ENCODE measurements at regions not wholly inside any gene's neighbourhood (a gene's known extent, or its start where the extent isn't known, plus 50 kb on each side); places are given as distances from the start of the nearest gene placed in this dataset.
"Not testable (repeated sequence)": the region's sequence is repeated elsewhere in the genome, so short reads cannot be mapped to it uniquely, and the experiment has no call there.

DNA sequence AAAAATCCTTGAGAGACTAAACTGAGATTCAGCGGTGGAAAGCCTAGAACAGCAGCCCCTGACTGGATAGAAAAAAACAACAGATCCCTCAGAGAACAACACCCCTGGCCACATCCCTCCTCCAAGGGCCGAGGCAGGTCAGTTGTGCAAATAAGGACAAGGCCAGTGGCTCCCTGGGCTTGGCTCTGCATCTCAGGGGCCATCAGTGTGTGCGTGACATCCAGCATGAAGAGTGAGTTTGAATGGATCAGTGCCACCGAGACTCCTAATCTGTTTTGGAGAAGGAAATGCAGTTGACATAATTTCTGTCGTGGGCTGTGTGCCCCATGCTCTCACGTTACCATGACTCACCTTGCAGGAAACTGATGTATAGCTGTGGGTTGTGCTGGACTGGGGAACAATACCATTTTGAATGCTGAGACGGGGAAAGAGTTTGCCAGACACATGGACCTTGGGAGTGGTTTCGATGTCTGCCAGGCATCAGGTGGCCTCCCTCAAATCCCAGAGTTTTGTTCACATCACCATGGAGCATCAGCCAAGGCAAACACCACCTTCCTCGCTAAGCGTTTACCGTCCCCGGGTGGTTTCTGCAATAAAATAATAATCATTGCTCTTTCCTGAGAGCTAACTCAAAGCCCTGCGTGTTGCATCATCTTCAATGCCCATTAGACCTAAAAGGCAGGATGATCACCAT, 153.2 kb upstream of the FZD8 start:
- no peaks in the 10 kb centered on the region for H3K36me3 ChIP-seq
- no peaks in the 10 kb centered on the region; a peak in 1 of 22 replicates for H3K9me3 ChIP-seq (replicated peaks in 1 of 11)
- peak overlapping the region in 7 of 11 experiments; percentile 20 to 56 (median 51); a peak in 13 of 22 replicates for H3K4me2 ChIP-seq
- no peak overlapping the region for H3K9ac ChIP-seq
- no peaks in the 10 kb centered on the region for H3K27me3 ChIP-seq
- no peak overlapping the region for H3K4me3 ChIP-seq
- no peaks in the 10 kb centered on the region for H4K20me1 ChIP-seq
- TF ChIP-seq Cebpa-rat (IDR thresholded peaks at IDR 0.05) = no peak; a peak in 1 of 22 replicates
- H3K4me1 ChIP-seq = peaks cover 13 to 28% (median 23%) of the 10 kb centered on the region in 10 experiments
- peak overlapping the region in 4 of 11 experiments; percentile 2 to 22 (median 14); a peak in 3 of 22 replicates for H3K27ac ChIP-seq

DNA sequence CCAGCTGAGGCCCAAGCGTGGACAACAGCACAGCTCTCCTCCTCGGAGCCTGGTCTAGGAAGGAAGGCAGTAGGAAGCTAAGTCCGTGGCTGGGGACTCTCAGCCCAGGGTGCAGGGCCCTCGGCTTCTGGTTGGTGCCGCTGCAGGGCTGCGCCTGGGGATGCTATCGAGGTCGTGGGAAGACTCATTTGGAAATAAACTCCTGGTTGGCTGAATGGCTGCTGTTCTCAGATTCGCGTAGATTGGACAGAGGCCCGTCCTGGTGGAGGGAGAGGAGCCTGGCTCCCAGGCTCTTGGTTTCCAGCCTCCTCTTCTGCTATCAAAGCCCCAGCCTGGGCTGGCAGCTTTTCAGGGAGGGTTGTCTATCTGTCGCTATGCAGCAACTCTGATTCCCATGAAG, 152.6 kb upstream of the FZD8 start:
- peak overlapping the region in 5 of 11 experiments; percentile 27 to 56 (median 52); a peak in 10 of 22 replicates for H3K4me2 ChIP-seq
- peak overlapping the region in 4 of 11 experiments; percentile 2 to 22 (median 14); a peak in 3 of 22 replicates for H3K27ac ChIP-seq
- no peaks in the 10 kb centered on the region for H3K36me3 ChIP-seq
- no peaks in the 10 kb centered on the region for H3K27me3 ChIP-seq
- peaks cover 0 to under 1% (median 0%) of the 10 kb centered on the region in 11 experiments; a peak in 1 of 22 replicates for H3K9me3 ChIP-seq (replicated peaks in 1 of 11)
- H4K20me1 ChIP-seq = no peaks in the 10 kb centered on the region
- peaks cover 13 to 28% (median 23%) of the 10 kb centered on the region in 10 experiments for H3K4me1 ChIP-seq
- no peak overlapping the region for H3K9ac ChIP-seq
- H3K4me3 ChIP-seq = no peak overlapping the region
- TF ChIP-seq Cebpa-rat (IDR thresholded peaks at IDR 0.05) = no peak

DNA sequence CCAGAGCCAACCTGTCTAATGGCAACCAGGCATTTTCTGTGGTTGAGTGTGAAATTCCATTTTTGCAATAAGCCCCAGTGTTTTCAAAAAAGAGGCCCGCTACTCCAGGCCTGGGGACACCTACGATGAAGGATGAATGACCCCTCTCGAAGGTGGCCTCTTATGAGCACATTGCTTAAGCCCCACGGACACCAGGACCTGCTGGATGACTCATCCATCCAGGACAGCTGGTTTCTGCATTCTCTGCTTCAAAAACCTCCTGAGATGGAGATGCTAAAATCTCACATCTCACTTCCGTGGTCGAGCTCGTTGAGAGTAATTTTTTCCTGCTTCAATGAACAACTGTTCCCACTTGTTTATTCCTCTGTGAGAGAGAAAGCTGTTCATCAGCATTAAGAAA, 150.2 kb upstream of the FZD8 start:
- H3K9ac ChIP-seq = no peak overlapping the region
- peak overlapping the region in 1 of 11 experiments; percentile 20; a peak in 1 of 22 replicates for H3K27ac ChIP-seq
- H3K4me2 ChIP-seq = peak overlapping the region in 9 of 11 experiments; percentile 35 to 58 (median 51); a peak in 18 of 22 replicates
- no peak for TF ChIP-seq Cebpa-rat (IDR thresholded peaks at IDR 0.05)
- no peak overlapping the region for H3K4me3 ChIP-seq
- H4K20me1 ChIP-seq = no peaks in the 10 kb centered on the region
- no peaks in the 10 kb centered on the region for H3K27me3 ChIP-seq
- H3K4me1 ChIP-seq = peaks cover 13 to 28% (median 23%) of the 10 kb centered on the region in 10 experiments
- no peaks in the 10 kb centered on the region for H3K36me3 ChIP-seq
- peaks cover 19 to 25% (median 22%) of the 10 kb centered on the region in 11 experiments for H3K9me3 ChIP-seq (replicated peaks in 1 of 11)

DNA sequence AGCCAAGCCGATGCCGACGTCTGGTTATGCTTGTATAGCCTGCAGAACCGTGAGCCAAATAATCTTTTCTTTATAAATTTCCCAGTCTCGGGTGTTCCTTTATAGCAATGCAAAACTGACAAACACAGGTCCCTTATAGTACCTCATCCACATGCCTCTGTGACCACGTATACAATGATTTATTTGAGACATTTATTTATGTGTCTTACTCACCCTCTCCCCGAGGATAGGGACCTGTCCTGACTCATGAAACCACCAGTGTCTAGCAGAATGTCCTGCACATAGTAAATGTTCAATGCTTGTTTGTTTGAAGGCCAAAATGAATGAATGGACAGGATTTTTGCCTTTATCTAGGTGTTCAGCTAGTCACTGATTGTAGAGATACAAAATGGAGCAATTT, 147.9 kb upstream of the FZD8 start:
- no peaks in the 10 kb centered on the region for H4K20me1 ChIP-seq
- H3K27me3 ChIP-seq = no peaks in the 10 kb centered on the region
- no peak overlapping the region for H3K27ac ChIP-seq
- H3K36me3 ChIP-seq = no peaks in the 10 kb centered on the region
- H3K9ac ChIP-seq = no peak overlapping the region
- H3K4me3 ChIP-seq = no peak overlapping the region
- no peak for TF ChIP-seq Cebpa-rat (IDR thresholded peaks at IDR 0.05)
- peaks cover 36 to 44% (median 38%) of the 10 kb centered on the region in 11 experiments for H3K9me3 ChIP-seq (replicated peaks in 1 of 11)
- H3K4me2 ChIP-seq = no peak overlapping the region
- H3K4me1 ChIP-seq = peaks cover 4 to 22% (median 18%) of the 10 kb centered on the region in 10 experiments

DNA sequence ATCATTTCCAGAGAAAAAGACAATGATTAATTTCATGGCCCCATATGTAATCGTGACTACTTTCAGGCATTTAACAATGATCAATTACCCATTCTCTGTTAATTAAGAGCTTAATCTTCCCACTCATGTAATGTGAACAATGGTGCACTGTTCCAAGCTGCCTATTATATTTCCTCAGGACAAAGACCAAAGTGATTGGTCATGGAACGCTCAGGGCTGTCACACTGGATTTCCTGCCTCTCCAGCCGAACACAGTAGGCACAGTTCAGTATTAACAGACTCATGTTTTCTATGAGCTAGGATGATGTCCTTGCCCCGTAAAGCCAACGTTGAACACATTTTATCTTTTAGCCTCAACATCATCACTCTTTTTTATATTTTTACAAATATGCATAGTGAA, 142.7 kb upstream of the FZD8 start:
- H3K9me3 ChIP-seq (replicated peaks in 1 of 11) = peaks cover 36 to 50% (median 40%) of the 10 kb centered on the region in 11 experiments
- no peak overlapping the region for H3K9ac ChIP-seq
- no peaks in the 10 kb centered on the region for H3K36me3 ChIP-seq

DNA sequence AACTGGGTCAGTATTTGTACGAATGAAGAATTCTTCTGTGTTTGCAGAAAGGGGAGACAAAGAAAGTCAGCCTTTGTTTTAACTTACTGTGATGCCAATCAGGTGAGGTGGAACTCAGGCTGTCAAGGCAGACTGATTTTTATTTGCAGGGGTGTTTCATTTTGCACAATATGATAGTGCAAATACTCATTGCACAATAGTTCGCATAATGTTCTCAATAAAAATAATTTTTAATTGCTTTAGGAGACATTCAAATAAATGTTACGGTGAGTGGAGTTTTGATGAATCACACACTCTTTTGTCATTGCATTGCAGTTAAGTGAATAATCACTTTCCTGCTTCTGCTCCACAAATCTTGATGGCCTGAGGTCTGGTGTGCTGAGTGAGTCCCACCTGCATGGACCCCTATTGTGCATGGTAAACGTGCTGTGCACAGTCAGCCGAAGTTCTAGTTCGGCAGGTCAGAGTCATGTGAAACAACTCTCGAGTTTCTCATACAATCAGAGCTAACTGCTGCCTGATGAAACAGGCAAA, 141.3 kb upstream of the FZD8 start:
- Histone ChIP-seq H3K4me2 (no peak overlapping the region), H3K36me3 (no peaks in the 10 kb centered on the region), H3K9ac (no peak overlapping the region), H4K20me1 (no peaks in the 10 kb centered on the region), H3K27me3 (no peaks in the 10 kb centered on the region), H3K9me3 (replicated peaks in 1 of 11) (peaks cover 25 to 43% (median 32%) of the 10 kb centered on the region in 11 experiments), H3K4me3 (no peak overlapping the region), H3K27ac (no peak overlapping the region), H3K4me1 (peaks cover 9 to 16% (median 14%) of the 10 kb centered on the region in 10 experiments)
- peak in 2 of 11 experiments; percentile 17 to 28; a peak in 2 of 22 replicates for TF ChIP-seq Cebpa-rat (IDR thresholded peaks at IDR 0.05)

More for the DNA sequence above, 142.7 kb upstream of the FZD8 start:
- Histone ChIP-seq H3K4me3 (no peak overlapping the region), H4K20me1 (no peaks in the 10 kb centered on the region), H3K27me3 (no peaks in the 10 kb centered on the region), H3K4me2 (no peak overlapping the region), H3K27ac (no peak overlapping the region), H3K4me1 (peaks cover 0 to 3% (median under 1%) of the 10 kb centered on the region in 10 experiments; a peak in 4 of 20 replicates)
- TF ChIP-seq Cebpa-rat (IDR thresholded peaks at IDR 0.05) = no peak

DNA sequence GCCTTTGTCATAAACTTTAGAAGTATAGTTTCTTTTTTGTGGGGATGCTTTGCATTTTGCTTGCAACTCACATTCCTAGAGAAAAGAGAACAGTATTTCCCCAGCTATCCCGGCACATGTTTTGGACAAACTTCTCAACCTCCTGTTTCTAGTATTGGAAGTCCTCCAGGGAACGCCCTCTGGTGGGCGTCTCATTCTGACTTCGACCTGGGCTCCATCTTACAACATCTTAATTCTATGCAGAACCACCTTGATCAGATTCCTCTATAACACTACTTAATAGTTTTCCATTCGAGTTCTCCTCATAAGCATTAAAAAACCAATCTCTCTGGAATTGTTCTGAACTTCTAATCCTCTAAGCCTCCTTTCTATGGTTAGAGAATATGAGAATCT, 139.5 kb upstream of the FZD8 start:
- peaks cover 17 to 33% (median 30%) of the 10 kb centered on the region in 10 experiments for H3K4me1 ChIP-seq
- H3K9me3 ChIP-seq (replicated peaks in 1 of 11) = peaks cover 8 to 25% (median 15%) of the 10 kb centered on the region in 11 experiments; a peak in 21 of 22 replicates
- H3K27ac ChIP-seq = no peak overlapping the region
- no peaks in the 10 kb centered on the region for H4K20me1 ChIP-seq
- H3K27me3 ChIP-seq = no peaks in the 10 kb centered on the region
- no peak overlapping the region for H3K9ac ChIP-seq
- no peak overlapping the region for H3K4me3 ChIP-seq
- no peaks in the 10 kb centered on the region for H3K36me3 ChIP-seq
- TF ChIP-seq Cebpa-rat (IDR thresholded peaks at IDR 0.05) = no peak
- H3K4me2 ChIP-seq = no peak overlapping the region

DNA sequence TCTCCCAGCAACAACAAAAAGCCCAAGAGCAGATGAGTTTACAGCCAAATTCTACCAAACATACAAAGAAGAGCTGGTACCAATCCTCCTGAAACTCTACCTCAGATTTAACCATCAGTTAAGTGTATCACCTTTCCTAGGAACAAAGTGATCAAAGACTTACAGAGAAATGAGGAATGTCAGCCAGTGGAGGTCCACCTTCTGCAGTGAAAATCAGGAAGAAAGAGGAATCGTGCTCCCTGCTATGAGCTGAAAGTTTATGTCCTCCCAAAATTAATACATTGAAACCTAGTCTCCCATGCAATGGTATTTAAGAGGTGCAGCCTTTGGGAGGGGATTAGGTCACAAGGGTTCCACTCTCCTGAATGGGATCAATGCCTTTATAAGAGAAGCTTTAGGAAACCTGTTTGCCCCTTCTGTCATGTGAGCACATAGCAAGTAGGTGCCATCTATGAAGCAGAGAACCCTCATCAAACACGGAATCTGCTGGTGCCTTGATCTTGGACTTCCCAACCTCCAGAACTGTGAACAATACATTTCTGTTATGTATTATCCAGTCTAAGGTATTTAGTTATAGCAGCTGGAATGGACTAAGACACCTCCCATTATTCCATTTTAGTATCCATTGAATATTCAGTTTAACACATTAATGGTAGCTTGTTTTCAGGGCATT, 139.0 kb upstream of the FZD8 start:
- Histone ChIP-seq H3K4me2 (no peak overlapping the region), H3K9me3 (replicated peaks in 1 of 11) (peaks cover 2 to 20% (median 9%) of the 10 kb centered on the region in 11 experiments; a peak in 19 of 22 replicates), H3K9ac (no peak overlapping the region), H3K36me3 (no peaks in the 10 kb centered on the region), H3K27ac (no peak overlapping the region), H3K4me1 (peaks cover 17 to 37% (median 34%) of the 10 kb centered on the region in 10 experiments), H4K20me1 (no peaks in the 10 kb centered on the region), H3K27me3 (no peaks in the 10 kb centered on the region), H3K4me3 (no peak overlapping the region)
- no peak for TF ChIP-seq Cebpa-rat (IDR thresholded peaks at IDR 0.05)

DNA sequence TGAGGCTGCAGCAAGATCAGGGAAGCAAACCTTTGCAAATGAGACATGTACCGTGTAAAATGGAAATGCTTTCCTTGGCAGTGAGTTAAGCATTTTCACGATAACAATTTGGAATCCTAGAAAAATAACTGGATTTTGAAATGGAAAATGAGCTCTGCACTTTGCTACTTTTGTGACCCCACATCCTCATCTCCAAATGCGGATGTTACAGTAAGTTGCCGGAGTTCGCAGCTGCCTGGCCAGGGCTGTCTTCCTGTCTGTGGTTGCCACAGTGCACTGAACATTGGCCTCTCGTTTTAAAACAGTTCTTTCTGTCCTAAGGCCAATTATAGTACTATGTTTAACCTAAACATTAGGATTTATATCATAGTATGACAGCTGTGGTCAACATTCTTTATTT, 136.2 kb upstream of the FZD8 start:
- Histone ChIP-seq H3K4me3 (peak overlapping the region in 5 of 10 experiments; percentile 6 to 47 (median 28); a peak in 7 of 20 replicates), H3K4me1 (peaks cover 24 to 45% (median 36%) of the 10 kb centered on the region in 10 experiments), H4K20me1 (no peaks in the 10 kb centered on the region), H3K27me3 (no peaks in the 10 kb centered on the region), H3K4me2 (peak overlapping the region; percentile 53 to 97 (median 87)), H3K27ac (peak overlapping the region in 9 of 11 experiments; percentile 20 to 82 (median 74); a peak in 16 of 22 replicates), H3K9ac (peak overlapping the region in 8 of 11 experiments; percentile 7 to 67 (median 52); a peak in 14 of 22 replicates), H3K9me3 (replicated peaks in 1 of 11) (peaks cover 0 to 17% (median 6%) of the 10 kb centered on the region in 11 experiments; a peak in 4 of 22 replicates), H3K36me3 (no peaks in the 10 kb centered on the region)
- no peak for TF ChIP-seq Cebpa-rat (IDR thresholded peaks at IDR 0.05)

DNA sequence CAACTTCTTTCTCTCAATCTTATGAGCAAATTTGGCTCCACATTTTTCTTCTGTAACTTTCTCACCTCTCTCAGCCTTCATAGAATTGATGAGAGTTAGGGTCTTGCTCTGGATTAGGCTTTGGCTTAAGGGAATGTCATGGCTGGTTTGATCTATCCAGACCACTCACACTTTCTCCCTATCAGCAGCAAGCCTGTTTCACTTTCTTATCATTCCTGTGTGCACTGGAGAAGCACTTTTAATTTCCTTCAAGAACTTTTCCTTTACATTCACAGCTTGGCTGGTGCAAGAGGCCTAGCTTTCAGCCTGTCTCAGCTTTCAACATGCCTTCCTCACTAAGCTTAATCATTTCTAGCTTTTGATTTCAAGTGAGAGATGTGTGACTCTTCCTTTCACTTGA, 134.5 kb upstream of the FZD8 start:
- H3K36me3 ChIP-seq, H4K20me1 ChIP-seq, H3K27me3 ChIP-seq, H3K4me3 ChIP-seq, H3K9ac ChIP-seq: not testable (repeated sequence)
- H3K27ac ChIP-seq = peak overlapping the region in 2 of 11 experiments; percentile 8 to 22; a peak in 1 of 22 replicates
- peak overlapping the region in 5 of 11 experiments; percentile 84 to 97 (median 88); a peak in 4 of 22 replicates for H3K4me2 ChIP-seq
- peaks cover 0 to 20% (median 6%) of the 10 kb centered on the region in 11 experiments; a peak in 4 of 22 replicates for H3K9me3 ChIP-seq (replicated peaks in 1 of 11)
- H3K4me1 ChIP-seq = peaks cover 25 to 46% (median 35%) of the 10 kb centered on the region in 10 experiments

All from BLaER1 treated with 17β-estradiol and CSF1 and Interleukin-3, amounts not matched to agents 10 nM and 100 nM (cell line).